ENCODE measurements at regions not wholly inside any gene's neighbourhood (a gene's known extent, or its start where the extent isn't known, plus 50 kb on each side); places are given as distances from the start of the nearest gene placed in this dataset.
"Not testable (repeated sequence)": the region's sequence is repeated elsewhere in the genome, so short reads cannot be mapped to it uniquely, and the experiment has no call there.

DNA sequence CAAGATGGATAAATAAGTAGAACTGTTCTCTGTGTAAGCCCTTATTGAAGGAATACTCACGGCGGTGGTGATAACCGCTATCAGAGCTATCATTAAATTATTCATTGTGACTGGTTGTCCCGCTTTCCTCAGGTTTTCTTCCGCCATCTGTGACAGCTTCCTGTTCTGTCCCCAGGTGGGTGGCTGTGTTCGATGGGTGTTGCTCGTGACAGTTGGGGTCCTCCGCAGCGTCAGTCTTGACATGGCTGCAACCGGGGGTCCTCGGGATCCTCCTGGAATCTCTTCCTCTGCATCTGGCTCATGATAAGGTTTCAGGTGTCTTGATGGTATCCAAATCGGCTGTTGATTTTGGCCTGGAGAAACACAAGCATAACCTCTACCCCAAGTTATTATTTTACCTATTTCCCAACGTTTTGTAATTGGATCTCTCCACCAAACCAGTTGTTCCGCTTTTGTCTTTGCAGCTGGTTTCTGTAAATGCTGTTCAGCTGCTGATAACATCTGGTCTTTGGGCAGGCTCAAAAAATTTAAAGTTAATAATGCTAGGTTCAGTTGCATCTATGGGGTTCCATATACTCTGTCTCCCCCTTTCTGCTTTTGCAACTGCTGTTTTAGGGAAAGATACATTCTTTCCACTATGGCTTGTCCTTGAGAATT, 58.1 kb upstream of the INSIG1 start:
- TF ChIP-seq, protein P1, sequence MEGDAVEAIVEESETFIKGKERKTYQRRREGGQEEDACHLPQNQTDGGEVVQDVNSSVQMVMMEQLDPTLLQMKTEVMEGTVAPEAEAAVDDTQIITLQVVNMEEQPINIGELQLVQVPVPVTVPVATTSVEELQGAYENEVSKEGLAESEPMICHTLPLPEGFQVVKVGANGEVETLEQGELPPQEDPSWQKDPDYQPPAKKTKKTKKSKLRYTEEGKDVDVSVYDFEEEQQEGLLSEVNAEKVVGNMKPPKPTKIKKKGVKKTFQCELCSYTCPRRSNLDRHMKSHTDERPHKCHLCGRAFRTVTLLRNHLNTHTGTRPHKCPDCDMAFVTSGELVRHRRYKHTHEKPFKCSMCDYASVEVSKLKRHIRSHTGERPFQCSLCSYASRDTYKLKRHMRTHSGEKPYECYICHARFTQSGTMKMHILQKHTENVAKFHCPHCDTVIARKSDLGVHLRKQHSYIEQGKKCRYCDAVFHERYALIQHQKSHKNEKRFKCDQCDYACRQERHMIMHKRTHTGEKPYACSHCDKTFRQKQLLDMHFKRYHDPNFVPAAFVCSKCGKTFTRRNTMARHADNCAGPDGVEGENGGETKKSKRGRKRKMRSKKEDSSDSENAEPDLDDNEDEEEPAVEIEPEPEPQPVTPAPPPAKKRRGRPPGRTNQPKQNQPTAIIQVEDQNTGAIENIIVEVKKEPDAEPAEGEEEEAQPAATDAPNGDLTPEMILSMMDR (IDR thresholded peaks at IDR 0.05), result not testable (repeated sequence)
- TF ChIP-seq POLR2A (IDR thresholded peaks at IDR 0.05), result not testable (repeated sequence)

Measured in body of pancreas (tissue), 4 donors.